SKM-1 (cell line): ENCODE measurements at regions not wholly inside any gene's neighbourhood (a gene's known extent, or its start where the extent isn't known, plus 50 kb on each side); places are given as distances from the start of the nearest gene placed in this dataset.

Source experiments
- DNase-seq: peaks from one replicate; lab custom pipeline; 2025; ENCODE audit not compliant: unreplicated experiment; lab: John Stamatoyannopoulos, UW

DNA sequence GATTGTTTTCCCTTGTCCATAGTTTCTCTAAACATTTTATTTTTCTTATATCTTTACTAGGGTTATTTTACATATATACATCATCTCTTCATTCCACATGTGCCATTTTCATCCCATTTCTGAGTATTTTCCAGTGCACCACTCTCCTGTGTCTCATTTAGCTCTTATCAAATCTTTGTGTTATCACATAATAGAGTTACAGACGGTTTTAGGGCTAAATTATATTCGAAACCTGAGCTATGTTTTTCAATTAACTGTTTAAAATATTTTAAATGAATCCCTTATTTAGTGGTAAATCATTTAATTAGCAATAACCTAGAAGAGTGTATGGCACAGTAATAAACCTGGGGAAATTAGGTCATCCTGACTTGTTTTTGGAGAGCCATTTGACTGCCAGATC, 160.4 kb upstream of the DCN start:
- DNase-seq = no peak

DNA sequence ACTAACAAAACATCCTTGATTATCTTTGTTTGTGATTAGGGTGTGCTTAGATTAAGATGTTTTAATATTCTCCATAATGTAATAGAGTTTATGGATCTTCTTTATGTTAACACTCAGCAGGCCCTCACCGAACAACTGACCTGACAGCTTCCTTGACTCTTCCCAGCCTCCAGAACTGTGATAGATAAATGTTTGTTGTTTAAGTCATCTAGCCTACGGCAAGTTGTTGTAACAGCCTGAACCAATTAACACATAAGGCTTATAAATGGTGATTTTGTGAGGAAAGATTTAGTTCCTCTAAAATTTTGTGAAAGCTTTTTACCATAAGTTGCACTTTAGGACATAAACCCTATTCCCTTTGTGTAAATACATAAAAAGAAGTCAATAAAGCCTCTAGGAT, 156.5 kb upstream of the DCN start:
- DNase-seq = no peak

DNA sequence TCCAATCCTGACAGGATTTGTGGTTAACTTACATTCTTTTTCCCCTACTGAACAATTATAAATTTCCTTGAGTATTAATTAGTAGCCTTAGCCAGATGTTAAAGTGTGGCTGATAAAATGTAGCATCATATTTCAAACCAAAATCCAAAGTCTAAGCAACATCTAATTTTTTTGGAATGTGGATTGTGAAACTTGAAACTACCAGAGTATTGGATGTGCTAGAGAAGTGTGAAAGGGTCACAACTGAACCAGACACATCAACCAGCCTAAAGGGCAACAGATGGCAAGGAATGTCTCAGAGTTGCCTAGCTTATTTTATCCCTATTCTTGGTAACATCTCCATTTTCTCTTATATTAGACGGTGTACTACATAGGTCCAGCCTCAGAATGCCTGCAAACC, 153.1 kb upstream of the DCN start:
- no peak for DNase-seq

DNA sequence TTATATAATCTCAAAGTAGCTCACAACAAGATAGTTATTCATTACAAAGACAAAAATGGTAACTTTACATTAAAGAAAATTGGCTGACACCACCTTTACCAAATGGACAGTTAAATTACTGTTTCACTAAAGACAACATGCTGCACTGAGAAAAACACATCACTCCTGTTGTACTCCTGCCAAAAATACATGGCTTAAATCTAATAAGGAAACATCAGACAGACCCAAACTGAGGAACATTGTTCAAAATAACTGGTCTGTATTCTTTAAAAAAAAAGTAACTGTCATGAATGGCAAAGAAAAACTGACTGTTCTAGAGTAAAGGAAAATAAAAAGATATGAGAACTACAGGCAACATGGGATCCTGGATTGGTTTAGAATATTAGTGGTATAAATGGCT, 151.3 kb upstream of the DCN start:
- DNase-seq = no peak

DNA sequence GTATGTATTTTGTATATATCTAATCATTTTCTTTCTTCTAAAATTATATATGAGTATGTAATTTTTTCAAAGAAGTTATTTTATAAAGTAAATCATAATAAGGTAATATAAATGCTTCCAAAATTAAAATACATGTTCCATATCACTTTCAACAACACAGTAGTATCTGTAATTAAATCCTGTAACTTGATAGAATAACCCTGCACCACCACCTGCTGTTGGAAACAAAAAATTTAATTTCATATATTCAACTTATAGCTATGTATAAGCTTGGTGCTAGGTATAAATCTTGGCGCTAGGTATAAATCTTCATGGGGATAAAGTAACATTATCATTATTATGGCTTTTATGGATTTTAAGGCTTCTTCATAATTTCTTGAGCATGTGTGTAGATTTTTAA, 149.7 kb upstream of the DCN start:
- DNase-seq = no peak

DNA sequence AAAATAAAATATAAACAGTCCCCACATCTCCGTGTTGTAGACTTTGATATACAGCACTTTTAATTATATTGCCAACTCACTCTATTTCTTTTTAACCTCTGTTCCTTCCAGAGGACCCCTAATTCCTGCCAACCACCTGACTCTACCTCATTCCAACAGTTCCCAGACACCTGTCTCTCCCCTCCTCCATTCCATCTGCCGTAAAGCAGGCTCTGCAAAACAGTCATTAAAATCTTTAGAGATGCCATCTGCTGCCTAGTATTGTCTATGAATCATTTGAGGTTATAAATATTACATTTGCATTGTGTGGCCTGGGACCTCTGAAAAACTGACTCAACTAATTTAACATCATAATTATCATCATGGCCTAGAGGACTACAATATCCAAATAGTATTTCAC, 148.8 kb upstream of the DCN start:
- DNase-seq = no peak

DNA sequence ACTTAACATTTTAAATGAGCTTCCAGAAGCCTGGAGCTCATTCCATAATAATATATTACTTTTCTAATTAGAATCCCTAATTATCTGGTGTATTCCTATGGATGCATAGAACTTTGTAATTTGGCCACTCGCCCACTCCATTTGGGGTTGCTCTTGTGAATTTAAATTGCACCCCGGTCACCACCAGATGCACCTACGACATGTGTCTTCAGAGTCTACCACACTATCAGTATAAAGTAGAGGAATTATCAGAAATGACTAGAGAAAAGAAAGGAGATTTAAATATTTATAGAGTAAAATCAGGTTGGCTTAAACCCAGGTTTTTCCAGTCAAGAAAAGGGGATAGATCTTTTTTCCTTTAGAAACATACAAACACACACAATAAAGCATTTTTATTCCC, 145.8 kb upstream of the DCN start:
- no peak for DNase-seq

DNA sequence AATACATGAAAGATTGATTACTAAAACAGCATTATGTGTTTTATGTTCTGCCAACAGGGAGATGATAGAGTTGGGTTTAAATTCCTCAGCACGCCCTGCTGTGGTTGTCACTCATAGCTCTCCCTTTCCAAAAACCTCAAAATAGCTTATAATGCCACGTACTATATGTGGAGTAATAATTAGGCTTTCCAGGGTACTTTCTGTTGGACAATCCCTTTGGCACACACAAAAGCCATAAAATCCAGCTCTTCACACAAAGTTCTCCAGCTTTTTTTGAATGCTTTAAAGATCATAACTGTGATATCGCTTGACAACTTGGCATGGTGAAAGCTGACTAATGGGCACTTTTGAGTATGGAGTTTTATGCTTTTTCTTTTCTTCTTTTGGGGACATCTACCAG, 145.3 kb upstream of the DCN start:
- no peak for DNase-seq

DNA sequence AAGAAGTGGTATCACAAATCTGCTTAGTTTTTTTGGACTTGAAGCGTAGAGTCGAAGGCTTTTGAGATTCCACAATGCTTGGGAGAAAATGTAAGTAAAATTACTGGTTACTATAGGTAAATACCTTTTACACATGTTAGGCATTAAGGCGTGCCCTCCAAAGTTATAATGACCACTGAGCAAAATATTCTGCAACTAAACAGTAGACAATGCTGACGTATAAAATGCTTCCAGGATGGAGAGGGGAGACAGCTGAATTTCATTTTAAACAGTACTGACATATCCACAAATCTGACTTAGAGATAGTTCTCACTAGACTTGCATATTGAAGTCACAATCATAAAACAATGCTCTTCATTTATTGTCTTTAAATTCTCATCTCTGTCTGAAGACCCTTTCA, 144.5 kb upstream of the DCN start:
- DNase-seq = no peak

DNA sequence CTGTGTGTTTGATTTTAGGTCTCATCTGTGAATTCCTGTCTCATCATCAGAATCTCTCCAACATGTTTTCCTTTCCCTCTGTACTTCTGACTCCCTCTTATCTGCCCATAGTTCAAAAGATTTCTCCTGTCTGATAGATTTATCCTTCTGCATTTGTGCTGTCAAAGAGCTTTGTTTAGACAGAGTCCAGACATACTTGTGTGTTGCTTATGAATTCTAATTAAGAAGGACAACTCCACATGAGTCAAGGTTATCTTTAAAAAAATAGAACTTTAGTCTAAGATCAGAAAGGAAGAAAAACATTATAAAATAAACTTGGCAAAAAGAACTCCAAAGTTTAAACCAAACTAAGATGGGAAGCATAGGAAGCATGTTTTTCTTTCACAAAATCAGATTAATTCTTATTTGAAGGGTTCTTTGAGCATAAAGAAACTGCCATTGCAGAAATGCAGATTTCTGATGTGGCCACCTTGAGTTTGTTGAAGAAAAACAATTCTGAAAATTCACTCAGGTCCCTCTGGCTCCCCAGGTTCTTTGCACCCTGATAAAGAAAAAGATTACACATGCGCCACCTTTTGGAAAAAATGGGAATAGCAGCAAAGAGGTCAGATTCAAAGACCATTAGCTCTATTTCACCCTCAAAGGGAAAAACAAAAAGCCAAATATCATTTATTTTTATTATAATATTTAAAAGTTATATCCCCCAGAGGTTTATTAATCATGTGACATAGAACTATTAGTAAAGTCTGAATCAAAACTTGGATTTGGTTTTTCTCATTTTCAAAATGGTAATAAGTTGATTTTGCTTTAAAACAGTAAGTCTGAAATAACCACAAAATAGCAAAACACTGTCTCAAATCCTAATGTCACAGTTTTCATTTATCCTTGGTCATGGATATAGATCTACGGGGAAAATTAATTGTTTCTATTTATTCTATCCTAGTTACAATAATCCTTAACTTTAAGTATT, 143.7 kb upstream of the DCN start:
- no peak for DNase-seq

DNA sequence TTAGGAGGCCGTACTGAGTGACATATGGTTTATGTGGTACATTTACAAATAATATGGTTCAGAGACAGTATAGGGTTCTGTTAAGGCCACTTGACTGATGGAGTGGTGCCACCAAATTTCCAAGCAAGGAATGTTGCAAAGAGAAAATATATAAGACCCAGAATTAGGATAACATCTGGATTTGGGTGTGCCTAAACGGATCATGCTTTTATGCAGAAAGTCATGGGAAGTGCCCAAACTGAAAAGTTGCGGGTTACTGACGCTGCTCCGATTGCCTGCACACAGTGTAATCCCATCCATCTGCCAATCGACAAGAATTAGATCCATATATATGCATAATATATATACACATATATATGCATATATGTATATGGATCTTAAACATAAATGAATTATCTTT, 138.4 kb upstream of the DCN start:
- no peak for DNase-seq

DNA sequence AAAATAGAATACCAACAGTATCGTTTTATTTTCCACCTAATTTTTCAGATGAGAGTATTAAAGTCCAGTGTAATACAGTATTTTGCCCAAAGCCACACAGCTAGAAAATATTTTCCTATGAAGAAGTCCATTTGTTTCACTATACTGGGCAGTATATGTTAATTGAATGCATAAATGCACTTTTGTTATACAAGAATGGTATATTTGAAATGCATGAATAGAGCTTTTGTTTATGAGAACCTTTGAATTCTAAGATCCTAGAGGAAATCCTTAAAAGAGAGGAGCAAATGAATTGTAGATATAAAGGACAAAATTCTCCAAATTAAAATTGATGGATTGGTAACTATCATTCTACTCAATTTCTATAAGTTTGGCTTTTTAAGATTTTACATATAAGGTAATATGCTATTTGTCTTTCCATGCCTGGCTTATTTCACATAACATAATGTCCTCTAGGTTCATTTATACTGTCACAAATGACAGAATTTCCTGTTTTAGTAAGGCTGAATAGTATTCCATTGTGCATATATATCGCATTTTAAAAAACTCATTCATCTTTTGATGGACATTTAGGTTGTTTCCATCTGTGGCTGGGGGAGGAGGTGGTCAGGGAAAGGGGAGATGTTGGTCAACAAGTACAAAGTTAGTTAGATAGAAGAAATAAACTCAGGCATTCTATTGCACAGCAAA, 136.6 kb upstream of the DCN start:
- no peak for DNase-seq

DNA sequence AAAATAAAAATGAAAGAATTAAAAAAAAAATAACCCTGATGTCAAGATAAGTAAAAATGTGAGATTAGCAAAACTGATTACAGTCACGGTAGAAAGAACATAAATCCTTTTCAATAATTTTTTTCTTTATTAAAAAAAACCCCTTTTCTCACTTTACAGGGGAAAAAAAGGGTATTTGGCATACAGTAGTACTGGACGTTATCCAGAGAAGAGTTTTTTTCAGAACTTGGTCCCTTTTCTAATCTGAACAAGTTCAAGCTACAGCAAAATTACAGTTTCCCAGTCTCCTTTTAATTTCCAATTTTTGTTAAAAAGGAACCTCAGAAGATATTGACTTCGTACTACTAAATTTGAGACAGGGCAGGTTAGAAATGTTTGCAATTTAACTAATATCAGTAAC, 134.7 kb upstream of the DCN start:
- DNase-seq = no peak

DNA sequence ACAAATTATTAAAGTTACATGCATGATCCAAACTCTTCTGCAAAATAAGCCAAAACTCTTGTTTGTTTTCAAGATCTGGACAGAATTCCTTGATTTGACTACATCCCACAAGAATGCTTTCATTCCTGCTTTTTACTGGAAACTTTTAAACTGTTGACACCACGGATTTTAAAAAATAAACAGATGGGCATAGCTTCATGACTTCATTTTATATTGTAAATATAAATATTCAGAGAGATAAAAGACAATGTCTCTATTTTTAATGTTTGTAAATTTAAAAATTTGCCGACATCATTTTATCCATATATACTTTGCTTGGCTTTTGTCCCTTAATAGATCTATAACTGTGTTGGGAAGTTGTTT, 134.3 kb upstream of the DCN start:
- DNase-seq = no peak

DNA sequence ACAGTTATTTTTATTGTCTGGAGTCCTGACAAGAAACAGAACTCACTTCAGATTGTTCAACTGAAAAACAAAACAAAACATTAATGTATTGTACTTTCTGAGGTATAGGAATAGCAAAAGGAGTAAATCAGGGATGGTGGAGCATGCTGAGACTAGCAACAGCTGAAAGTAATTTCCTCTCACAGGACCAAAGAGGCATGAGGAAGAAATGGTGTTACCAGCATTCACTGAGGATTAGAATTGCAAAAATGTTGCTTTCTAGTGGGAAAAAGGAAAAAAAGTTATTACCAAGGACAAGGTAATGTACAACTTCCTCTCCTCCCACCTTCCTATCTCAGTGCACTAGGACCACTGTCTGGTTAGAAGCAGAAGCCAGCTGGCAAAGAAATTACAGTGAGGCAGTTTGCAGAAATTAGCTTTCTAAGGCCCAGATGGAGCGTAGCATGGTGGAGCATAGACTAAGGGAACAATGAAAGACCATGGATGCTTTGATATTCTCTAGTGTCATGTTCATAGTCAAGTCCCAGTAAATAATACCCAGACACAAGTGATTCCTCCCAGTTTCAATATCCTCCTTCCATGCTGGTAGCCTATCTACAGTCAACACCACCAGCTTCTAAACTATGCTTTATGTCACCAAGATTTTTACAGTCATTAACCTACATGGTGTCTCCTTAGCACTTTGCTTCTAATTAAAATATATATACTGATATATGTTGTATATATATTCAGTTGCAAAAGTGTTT, 133.7 kb upstream of the DCN start:
- DNase-seq = no peak

DNA sequence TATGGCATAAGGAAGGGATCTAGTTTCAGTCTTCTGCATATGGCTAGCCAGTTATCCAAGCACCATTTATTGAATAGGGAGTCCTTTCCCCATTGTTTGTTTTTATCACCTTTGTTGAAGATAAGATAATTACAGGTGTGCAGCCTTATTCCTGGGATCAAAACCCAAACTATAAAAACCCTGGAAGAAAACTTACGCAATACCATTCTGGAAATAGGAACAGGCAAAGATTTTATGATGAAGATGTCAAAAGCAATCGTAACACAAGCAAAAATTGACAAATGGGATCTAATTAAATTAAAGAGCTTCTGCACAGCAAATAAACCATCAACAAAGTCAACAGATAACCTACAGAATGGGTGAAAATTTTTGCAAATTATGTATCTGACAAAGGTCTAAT, 128.5 kb upstream of the DCN start:
- DNase-seq = no peak

DNA sequence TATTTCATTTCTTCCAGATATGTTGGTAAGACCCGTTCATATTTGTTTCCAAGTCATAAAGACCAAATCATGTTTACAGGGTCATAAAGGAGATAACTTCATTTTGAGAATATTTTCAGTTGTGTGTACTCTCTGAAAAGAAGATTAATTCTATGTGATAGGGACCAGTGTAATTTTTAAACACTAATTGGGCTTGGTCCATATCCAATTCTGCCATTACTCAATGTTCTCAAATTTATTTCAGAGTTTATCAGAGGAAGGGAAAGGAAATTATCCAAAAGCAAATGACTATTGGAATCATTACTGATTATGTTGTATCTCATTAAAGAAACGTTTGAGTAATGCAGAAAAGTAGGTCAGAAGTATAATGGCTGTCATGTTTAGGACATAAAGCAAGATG, 126.8 kb upstream of the DCN start:
- no peak for DNase-seq

DNA sequence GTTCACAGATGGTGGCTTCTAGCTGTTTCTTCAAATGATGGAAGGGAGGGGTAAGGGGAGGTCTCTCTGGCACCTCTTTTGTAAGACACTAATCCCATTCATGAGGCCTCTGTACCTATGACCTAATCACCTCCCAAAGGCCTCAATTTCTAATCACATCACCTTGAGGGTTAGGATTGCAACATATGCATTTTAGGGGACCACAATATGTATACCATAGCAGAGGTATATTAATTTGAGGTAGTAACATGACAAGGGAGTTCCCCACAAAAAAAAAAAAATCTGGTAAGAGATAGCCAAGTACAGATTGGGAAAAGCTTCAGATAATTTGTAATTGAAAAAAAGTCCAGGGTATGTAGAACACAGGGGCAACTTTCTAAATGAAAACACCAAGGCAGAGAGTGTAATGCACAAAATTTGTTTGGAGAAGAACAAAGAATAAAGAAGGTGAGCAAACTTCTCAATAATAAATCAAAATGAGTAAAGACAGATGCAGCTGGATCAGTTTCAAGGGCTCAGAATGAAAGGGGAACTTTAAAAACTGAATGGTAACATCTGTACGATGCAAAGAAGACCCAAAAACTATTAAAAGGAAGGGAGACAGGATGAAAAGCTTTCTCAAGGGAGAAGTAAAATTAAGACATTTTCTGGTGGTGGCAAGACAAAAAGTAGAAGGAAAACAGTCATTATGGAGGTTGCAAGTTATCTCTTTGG, 125.5 kb upstream of the DCN start:
- no peak for DNase-seq

DNA sequence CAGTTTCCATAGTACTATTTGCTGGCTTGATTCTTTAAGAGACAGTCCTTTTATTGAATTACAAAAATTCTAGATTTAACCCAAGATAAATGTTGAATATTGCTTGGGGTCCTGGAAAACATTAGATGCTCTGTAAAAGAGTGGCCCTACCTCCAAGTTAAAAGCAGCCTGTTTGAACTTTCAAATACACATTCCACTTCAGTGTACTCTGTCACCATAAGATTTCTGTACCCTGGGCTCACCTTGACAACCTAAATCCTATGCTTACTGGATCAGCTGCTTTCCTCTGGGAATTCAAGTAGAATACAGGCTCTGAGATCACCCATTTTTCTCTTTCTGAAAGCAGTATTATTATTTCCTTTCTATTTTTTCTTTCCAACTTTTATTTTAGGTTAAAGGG, 107.7 kb upstream of the DCN start:
- no peak for DNase-seq

DNA sequence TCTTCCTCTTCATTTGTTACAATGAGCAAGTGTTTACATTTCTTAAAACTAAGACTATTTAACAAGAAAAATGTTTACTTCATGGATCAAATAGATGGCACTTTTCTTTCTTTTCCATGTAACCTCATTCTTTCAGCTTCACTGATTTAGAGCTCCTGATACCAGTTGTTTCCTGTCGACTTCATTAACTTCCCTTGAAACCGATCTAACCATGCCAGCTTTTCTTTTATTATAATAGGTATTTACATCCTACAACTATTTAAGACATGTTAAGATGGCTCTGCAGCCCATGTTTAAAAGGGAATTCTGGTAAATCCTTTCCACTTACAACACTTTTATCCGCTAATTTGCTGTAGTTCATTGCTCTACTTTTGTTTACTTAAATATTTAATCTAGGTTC, 107.3 kb upstream of the DCN start:
- DNase-seq = no peak

DNA sequence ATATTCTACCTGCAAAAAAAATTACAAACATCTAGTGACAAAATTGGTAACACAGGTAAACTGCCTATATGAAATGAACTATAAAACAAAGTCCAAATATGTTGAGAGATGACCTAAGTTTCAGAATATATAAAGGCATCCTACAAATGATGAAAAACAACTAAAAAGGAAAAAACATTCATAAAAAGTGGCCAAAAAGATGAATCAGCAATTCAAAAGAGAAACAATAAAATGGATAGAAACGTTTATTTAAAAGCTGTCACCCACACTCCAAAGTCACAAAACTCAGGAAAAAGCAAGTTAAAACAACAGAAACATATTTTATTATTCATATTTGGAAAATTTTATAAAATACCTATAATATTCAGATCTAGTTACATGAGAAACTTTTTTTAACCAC, 106.5 kb upstream of the DCN start:
- no peak for DNase-seq
